Dermis blood vessel endothelial cell (primary cell): ENCODE measurements at regions not wholly inside any gene's neighbourhood (a gene's known extent, or its start where the extent isn't known, plus 50 kb on each side); places are given as distances from the start of the nearest gene placed in this dataset.

Source experiments
- DNase-seq: peaks from one replicate; pipeline ENCODE4 v3.0.0; 2010

DNA sequence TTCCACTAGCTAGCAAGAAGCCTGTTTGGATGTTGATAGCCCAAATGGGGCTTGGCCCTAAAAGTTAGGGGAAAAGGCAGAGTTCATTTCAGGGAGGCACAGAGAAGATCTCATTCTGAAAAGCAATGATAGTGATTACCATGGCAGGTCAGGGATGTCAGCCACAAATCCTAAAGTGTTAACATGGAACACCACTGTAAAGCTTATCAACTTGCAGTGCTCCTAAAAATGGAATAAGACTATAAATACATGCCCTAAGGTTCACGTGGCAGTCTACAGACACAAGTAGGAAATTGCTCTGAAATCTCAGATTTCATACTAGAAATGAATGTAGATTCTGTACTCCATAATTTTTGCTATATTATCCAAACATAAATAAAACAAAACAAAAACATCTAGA, 280.0 kb upstream of the E2F7 start:
- no peak for DNase-seq

DNA sequence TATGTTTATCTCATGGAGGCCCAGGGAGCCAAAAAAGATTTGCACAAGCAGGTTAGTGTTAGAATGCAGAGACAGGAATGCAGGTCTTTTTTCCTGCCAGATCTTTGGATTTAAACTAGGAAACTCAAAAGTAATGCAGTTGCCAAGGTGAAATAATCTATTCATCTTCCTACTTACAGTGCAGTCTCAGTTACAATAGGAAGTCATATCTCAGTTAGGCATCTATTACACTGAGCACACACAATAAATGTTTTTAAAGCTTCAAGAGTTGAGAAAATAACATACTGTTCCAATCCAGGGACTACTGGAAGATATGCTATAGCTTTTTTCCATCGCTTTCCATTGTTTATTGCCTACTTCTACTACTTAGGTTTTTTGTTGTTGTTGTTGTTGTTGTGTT, 279.3 kb upstream of the E2F7 start:
- no peak for DNase-seq

DNA sequence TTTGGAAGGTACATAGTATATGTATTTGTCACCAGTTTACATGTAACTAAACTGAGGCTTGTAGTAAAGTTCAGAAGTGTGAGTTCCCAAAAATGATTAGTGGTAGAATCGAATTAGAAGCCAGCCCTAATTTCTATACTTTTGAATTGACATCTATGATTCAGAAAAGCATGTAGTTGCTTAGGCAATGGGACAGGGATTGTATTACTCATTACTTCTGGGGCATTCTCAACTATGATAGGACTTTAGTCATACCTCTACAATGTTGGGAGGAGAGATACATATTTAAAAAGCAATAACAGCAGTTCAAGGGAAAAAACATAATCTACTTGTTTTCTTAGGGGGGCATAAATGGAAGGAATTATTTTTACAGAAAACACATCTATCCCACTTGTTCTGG, 277.9 kb upstream of the E2F7 start:
- no peak for DNase-seq

DNA sequence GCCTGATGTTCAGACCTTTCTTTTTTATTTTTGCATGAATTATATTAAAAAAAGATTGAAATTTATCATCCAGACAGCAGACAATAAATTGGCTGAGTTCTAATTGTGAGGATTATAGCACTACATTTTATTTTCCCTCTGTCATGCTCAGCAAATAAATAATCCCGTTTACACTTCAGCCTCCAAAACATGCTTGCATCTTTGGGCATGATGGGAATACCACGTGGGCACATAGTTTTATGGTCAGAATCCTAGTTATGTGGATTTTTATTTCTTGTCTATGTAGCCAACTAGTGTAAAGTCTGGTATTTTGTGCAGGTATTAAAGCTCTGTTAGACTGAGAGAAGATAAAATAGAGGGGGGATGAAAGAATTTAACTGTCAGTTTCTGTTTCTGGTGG, 276.9 kb upstream of the E2F7 start:
- no peak for DNase-seq

DNA sequence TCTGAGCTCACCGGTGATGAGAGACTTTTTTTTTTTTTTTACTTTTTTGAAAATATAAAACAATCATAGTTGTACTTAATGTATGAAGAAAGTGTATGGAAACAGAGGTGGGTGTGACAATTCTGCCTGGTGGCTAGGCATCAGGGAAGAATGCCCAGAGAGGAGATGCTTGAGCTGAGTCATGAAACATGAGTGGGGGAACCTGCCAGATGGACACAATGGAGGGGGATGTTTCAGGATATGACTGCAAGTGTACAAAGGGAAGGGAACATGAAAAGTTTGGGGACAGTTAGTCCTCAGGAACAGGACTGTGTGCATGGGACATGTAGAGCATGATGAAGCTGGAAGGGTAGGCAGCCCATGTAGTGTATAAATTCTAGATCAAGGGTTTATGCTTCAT, 274.2 kb upstream of the E2F7 start:
- peak; percentile 2 for DNase-seq

DNA sequence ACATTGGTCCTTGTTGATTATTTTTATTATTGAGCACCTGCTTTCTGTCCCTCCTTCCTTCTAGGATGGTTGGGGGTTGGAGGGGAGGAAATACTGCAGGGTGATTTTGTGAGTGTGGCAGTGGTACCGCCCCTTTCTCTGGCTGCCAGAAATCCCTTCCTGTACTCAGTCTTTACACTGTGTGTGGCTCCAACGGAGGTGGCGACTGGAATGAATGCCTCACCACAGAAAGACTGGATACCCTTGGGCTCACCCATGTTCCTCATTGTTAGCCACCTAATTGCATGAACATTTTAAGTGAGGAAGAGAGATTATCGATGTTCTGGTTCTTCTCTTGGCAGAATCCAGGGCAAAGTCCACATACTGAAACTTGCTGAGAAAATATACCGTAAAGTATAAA, 272.0 kb upstream of the E2F7 start:
- no peak for DNase-seq

DNA sequence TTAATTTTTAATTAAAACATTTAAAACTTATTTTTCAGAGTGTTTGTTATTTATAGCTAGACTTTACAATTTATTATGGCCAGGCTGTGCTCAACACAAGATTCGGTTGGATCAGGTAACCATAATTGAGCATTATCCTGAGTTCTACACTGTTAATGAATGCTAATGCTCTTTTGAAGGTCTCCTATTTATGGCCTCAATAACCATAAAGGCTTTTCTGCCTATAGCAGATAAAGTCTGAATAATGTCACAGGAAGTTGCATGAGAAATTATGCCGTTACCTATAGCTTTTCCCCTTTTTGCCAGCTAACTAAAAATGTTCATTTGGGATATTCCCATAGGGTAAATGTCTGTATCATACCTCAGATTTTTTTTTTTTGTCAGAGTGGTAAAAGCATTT, 269.4 kb upstream of the E2F7 start:
- no peak for DNase-seq

DNA sequence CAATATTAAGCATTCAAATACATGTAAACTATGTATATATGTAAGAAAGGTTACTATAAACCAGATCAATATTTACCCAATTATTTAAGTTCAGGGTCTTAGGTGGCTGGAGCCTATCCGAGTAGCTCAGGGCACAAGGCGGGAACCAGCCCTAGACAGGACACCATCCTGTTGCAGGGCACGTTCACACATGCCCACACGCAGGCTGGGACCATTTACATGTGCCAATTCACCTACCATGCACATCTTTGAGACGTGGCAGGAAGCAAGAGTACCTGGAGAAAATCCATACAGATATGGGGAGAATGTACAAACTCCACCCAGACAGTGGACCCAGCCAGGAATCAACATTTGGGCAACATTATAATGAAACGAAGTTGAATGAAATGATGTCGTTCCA, 263.0 kb upstream of the E2F7 start:
- DNase-seq = no peak

DNA sequence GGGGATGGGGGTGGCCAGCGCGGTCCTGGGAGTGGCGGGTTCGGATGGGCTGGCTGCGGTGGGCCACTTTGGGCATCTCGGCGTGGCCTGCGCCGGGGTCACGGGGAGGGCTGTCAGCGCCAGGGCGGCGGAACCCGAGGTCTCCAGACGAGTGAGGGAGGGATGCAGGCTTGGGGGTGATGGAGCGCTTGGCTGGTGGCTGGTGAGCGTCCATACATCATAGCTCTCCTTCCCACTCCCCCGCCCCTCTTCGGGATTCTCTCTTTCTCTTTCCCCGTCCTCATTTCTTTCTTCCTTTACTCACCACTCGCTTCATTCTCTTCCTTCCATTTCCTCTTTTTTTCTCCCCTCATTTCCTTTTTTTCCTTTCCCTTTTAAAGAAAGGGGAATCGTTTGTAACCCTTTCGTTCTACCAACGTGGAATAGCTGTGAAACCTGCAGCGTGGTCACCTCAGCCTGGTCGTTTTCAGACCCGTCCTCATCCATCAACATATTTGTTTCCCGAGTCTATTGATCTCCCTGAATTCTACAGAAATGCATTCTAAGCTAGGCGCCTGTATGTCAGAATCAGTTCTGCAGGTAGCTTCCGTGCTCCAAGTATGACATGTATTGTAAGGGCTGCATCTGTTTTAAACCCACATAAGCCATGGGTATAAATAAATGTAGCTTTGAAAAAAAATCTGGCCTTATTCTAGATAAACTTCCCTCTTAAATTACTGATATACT, 260.3 kb upstream of the E2F7 start:
- DNase-seq = no peak

DNA sequence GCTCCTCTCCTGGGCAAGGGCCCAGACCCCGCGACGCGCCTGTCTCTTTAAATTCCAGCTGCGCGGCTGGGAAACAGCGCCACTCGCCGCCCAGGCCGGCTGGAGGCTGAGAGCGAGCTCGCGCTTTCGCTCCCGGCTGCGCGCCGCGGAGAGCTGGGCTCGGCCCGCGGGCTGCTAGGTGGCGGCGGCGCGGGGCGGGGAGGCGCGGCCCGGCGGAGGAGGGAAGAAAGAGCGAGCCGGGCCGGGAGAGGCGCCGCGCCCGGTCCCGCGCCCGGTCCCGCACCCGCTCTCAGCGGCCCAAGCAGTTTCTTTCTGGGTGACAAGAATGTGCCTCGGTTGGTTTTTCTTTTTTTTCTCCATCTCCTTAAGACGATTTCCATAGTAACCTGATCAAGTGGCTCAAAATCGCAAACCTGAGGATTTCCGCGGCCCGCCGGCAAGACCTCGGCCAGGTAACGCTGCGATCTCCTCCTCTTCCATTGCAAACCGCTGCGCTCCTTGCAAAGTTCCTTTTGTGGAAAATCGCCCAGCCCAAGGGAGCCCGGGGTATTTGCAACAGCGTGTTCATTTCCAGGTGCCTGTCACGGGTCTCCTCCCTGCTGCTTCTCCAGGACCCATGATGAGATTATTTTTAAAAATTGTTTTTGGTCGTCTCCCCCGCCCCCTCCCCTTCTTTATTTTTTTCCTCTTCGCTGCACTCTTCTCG, 259.5 kb upstream of the E2F7 start:
- peak; percentile 76 for DNase-seq

DNA sequence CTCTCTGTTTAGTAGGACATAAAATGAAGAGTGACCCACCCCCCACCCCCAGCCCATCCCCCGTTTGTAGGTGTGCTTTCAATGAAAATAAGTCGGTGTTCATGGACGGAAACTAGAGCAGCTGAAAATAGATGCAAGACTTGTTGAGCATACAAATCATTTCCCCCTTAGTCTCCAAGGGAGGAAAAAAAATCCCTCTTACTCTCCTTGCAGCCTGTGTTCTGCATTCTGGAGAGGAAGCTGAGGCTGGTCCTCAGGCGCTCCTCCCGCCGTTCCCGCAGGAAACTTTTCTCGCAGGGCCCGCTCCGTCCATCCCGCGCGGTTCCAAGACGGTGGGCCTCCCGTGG, 259.0 kb upstream of the E2F7 start:
- no peak for DNase-seq

DNA sequence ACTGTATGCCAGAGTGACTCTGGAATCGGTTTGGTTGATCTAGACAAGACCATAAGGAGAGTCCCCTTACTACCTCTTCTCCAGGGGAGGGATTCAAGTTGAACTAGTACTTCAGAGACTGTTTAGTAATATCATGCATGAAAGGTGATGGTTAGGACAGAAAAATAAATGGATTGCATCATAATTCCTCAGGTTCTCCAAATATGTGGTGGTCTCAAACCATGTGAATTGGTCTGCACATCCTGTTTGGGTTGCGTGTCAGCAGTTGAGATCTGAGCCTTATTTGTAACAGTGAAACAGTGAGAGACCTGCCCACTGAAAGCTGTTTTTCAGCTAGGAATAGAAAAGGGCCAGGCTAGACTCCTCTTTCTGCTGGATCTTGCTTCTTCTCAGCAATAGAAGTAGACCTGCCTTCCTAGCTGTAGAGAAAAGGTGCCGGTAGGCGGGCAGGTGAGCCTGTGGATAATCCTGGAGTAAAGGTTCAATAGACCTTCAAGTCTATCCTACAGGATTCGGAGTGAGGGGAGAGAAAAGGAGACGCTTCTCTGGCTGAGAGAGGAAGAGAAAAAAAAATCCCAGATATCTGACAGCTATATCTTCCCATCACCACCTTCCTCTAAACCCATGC, 258.5 kb upstream of the E2F7 start:
- no peak for DNase-seq

DNA sequence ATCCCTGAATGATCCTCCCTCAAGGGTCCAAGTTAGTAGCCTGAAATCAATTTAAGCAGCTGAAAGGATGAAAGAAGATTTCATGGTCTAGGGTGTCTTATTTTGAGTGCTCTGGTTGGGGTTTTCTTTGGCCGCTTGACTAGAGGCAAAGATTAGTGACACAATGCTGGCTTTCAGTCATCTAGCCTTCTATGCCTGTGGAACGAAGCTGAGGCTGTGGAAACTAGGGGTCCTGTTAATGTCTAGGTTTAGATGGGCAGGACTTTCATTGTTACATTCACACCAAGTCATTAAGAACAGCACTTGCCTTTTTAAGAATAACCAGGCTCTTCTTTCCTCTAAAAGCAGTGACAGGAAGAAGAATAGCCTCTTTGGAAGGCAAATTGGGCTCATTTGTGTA, 253.8 kb upstream of the E2F7 start:
- no peak for DNase-seq

DNA sequence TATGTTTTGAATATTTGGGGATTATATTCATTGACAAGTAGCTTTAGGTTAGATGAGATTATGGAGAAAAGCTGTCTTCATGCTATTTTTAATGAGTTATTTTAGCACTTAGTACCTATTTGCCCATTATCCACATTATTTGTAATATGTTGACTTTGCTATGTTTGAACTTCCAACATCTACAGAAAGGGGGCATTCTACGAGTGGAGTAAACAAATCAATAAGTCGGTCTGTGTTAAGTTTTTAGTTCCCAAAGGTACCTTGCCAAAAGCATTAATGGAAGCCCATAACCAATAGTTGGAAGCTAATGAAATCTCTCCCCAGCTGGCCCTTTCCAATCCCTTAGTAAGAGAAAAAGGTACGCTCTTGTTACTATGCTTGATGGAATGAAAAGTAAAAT, 250.0 kb upstream of the E2F7 start:
- DNase-seq = no peak

DNA sequence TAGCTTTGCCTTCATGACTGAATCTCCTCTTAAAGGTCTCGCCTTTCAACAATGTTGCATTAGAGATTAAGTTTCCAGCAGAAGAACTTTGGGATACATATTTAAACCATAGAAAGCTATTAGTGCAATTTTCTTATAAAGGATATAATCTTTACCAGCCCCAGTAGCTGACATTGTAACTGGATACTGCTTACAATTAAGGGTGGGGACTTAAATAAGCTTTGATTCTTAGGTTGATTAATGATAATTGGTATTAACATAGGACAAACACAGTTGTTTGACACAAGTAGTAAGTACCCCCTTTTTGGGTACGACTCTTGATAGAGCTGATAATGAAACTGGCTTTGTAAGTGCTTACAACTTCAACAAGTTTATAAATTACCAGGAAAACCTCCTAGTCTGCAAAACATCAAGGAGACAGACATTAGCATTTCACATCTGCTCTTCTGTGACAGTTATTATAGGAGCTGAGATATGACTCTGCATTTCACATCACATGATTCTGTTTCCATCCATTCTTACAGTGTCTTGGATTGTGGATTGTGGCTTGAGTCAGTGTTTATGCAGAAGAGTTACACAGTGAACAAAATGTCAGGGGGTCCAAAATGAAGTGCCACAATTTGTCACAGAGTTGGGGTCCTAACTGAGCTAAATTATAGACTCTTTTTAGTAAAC, 249.1 kb upstream of the E2F7 start:
- DNase-seq = no peak

DNA sequence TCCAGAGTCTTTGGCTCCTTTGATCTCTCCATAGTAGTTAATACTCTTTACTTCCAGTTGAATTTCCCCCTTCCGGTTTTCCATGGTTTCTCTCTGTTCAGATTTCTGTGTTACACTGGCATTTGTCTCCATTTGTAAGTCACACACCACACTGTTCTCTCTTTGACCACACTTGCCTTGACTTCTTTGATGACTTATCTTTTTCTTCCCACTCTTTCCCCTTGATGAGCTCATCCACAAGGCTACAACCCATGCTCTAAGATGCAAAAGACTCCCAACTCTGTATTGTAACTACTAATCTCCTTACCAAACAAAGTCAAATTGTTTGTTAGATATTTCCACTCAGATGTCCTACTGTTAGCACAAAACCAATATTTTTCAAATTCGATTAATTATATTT, 242.7 kb upstream of the E2F7 start:
- no peak for DNase-seq

DNA sequence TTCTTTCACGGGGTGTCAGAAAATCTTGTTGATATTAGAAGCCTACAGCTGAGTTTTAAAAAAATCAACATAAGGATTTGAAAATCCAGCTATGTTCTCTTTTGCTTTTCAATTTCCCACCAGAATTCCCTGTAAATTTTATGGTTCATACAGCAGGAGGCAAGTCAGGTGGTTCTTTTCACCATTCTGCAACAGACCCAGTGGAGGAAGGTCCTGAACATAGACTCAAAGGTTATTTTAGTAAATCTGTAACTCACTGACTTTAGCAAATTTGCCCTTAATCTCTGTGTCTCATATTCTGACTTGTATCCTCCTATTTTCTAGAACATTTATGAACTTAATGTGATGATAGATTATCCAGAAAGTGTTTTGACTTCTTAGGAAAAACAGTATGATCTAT, 235.4 kb upstream of the E2F7 start:
- DNase-seq = no peak

DNA sequence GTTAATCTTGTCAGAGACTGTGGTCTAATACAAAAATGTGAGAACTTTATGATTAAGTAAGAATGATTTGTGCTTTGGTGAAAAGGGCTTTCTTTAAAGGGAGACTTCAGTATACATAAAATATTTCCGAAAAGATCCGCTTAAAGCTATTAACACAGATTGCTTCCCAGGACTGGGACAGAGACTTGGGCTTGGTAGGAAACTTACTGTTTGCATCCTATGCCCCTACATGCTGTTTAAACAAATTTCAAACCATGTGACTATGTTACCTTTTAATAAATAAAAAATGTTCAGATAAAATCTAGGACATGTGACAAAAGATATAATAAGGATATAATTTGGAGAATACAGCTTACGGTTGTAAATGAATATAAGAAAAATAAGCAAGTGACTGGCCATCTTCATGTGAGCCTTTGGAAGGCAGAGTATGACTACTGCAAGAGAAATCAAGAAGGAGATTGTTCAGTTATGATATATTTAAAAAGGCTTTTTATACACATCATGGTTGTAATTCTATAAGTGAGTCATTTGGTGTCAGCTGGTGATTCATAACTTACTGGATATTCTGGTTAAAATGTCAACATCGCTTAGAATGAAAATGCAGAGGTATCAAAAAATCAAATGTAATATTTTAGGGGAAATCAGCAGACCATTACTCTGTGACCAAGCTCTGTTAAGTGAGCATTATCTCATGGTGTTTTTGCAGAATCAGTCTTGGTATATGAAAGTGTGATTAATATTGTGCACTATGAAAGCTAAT, 234.7 kb upstream of the E2F7 start:
- DNase-seq = peak; percentile 5

DNA sequence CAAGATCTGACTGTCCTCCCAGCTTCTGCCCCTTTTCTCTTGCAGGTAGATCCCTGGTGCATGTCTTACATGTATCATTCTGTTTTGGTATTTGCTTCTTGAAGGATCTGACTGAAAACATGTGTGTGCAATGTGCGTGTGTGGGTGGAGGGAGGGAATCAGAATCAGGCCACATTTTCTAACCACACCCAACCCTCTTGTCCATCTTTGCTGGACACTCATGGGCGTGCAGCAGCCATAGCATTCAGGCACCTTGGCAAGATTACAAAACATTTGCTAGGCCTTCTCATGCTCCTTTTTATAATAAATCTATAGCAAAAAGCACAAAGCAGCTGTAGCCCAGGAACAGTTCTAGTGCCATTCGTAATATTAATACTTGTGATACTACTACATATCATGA, 233.6 kb upstream of the E2F7 start:
- no peak for DNase-seq

DNA sequence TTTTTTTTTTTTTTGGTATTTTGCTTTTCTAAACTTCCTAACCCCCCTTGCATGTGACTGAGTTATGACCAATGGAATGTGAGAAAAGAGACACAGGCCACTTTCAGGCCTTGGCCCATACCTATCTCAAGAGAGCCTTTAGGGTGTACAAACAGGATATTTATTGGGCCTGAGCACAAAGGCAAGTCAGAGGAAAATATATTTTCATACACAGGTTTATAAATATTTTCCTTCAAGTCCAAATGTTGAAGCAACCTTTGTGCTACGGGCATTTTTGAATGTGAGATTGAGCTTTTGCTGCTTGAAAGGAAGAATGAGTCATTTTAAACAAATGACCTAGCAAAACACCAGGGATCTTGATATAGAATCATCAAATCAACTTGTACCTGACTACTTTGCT, 228.6 kb upstream of the E2F7 start:
- peak; percentile 10 for DNase-seq

DNA sequence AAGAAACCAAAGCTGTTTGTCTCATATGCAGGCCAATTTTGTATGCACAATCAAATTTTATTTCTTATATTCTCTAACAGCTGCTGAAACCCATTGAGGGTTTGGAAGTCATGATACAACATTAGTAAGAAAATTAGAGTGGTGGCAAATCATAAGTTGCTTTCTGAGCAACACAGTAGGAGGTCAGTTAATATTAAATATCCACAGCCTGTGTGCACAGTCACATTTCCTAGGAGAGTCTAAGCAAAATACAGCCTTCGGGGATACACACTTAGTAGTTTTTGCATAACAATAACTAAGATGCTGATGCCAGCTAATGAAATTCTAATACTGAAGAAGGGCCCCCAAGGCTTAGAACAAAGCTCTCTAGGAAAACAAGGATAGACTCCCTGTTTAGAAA, 209.6 kb upstream of the E2F7 start:
- DNase-seq = no peak

DNA sequence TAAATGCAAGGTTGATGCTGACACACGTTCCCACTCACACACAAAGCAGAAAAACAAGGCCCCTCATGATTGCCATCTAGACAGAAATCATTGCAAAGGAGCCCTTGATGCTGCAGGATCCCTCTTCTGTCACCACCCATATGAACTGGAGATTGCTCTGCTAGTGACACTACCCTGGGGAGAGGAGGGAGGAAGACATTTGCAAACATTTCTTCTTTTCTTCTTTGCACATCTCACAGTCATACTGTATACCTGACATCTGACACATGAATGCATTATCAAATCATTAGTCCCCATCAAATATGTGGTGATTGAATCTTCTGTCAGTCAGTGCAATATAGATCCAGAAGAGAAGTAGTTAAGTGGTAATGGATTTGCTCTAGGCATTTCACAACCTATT, 208.5 kb upstream of the E2F7 start:
- DNase-seq = no peak

DNA sequence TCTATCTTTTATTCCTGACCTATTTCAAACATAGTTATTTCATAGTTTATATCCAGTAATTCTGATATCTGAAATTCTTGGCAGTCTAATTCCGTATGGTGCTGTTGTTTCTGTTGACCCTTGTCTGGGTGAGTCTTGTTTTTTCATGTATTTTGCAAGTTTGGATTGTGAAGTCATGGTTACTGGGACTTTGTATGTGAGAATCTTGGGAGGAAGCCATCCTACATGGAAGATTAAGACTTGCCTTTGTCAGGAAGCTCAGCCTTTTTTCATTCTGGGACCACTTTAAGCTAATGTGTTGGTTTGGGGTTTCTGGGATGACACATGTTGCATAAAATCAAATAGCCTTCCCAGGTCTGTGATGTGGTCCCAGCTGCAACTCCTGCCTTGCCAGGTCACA, 191.6 kb upstream of the E2F7 start:
- DNase-seq = no peak
